Heart right ventricle (tissue), 16 donors: ENCODE measurements at regions not wholly inside any gene's neighbourhood (a gene's known extent, or its start where the extent isn't known, plus 50 kb on each side); places are given as distances from the start of the nearest gene placed in this dataset.

Experiments used
- ATAC-seq, 8 donors: fragments of 200-7000 bp; cut with Tn5 transposase; one replicate each; pipeline ENCODE4 v1.9.1; 2020; ENCODE audit warnings: mild to moderate bottlenecking in 8 of 8, moderate library complexity in 8 of 8, moderate number of reproducible peaks in 1 of 8
- DNase-seq, 2 donors: peaks; one replicate each; pipeline ENCODE4 v3.0.0-alpha.2; 2020
- H3K27ac ChIP-seq, 10 donors: fragments of 200-600 bp; sonication (generic) in 2 of 10; one replicate each; pipeline versions ENCODE4 v1.5.0 to v1.8.0; 2020 to 2022; ENCODE audit warnings: mild to moderate bottlenecking in 3 of 10
- H3K27me3 ChIP-seq, 7 donors: fragments of 200-600 bp; one replicate each; pipeline ENCODE4 v1.8.0; 2021 to 2022; ENCODE audit warnings: mild to moderate bottlenecking in 2 of 7
- H3K36me3 ChIP-seq, 9 donors: fragments of 200-600 bp; sonication (generic) in 1 of 9; one replicate each; pipeline versions ENCODE4 v1.5.0 to v1.8.0; 2020 to 2022; ENCODE audit warnings: mild to moderate bottlenecking in 2 of 9
- H3K4me1 ChIP-seq, 9 donors: fragments of 200-600 bp; sonication (generic) in 1 of 9; one replicate each; pipeline versions ENCODE4 v1.5.0 to v1.8.0; 2020 to 2022; ENCODE audit warnings: mild to moderate bottlenecking in 4 of 9
- H3K4me3 ChIP-seq, 10 donors: fragments of 200-600 bp; sonication (generic) in 2 of 10; one replicate each; pipeline versions ENCODE4 v1.5.0 to v1.8.0; 2020 to 2022; ENCODE audit warnings: mild to moderate bottlenecking in 7 of 10, moderate library complexity in 2 of 10
- H3K9me3 ChIP-seq, 11 donors: fragments of 200-600 bp in 10 of 11; sonication (generic) in 2 of 11; one replicate each; pipeline versions ENCODE4 v1.5.0 to v1.8.0; 2013 to 2022; ENCODE audit warnings: mild to moderate bottlenecking in 2 of 11, control low read depth in 1 of 11, moderate library complexity in 1 of 11
- CTCF ChIP-seq, 9 donors: fragments of 200-600 bp; sonication (generic) in 2 of 9; IDR thresholded peaks; one replicate each; pipeline versions ENCODE4 v1.5.0 to v1.8.0; 2021 to 2022; ENCODE audit warnings: antibody characterized with exemption in 9 of 9, mild to moderate bottlenecking in 5 of 9, moderate library complexity in 1 of 9
- WGBS, 2 donors: extraction: QIAGEN DNeasy Blood & Tissue Kit; methylation state at CpG; one replicate each; pipeline ENCODE4 v1.1.7; 2013; ENCODE audit warnings: inconsistent platforms in 1 of 2; 5-methylcytosine and 5-hydroxymethylcytosine counted together
- intact Hi-C, 10 donors: fragments of 100-400 bp; cut with DNase I; formaldehyde crosslinking; loops; one replicate each; pipeline versions ENCODE4 v1.11.1 to v1.14.2; 2022
- donor health status: Arrhythmogenic right ventricular cardiomyopathy.
- donor health status: ischemic (EF 13 %, LVEDD 7.1; RV severe dilation, severe dysfunction).
- donor health status: healthy with polysubstance abuse.
- donor health status: DM: no; HTN: yes; CAD: no.
- donor health status: DM: no; HTN: no; CAD: no.
- donor health status: ischemic (EF 25% LVEDD 6.9; RV normal size, moderate dysfunction).
- donor health status: ischemic (EF 25% LVEDD 5.7; RV mildly dilated, moderate dysfunction).
- donor health status: healthy.
- donor health status: DM: yes; HTN: yes; CAD: no.
- donor health status: Ischemic cardiomyopathy.
- donor health status: ischemic (EF 35%, LVEDD 5.7; RV mildly dilated, moderate dysfunction).
- donor health status: nonischemic (EF 11% LVEDD 7.7; RV severe dilation, severe dysfunction).
- donor health status: DM: yes; HTN: yes; CAD: no.
- donor health status: PGD.
- donor health status: ischemic (EF 29% LVEDD 5.4; RV normal size, mild dysfunction).
- donor health status: nonischemic (EF 23%, LVEDD 6.1; RV moderate dilation, normal function).

GRCh38 chr4:14880805-14881204 is 121.5 kb upstream of the CPEB2 start:
- Histone ChIP-seq H3K36me3 (no peaks in the 10 kb centered on the region), H3K9me3 (no peaks in the 10 kb centered on the region), H3K4me1 (peaks cover 0 to 22% (median 16%) of the 10 kb centered on the region in 9 donors), H3K27ac (no peak overlapping the region), H3K4me3 (no peak overlapping the region), H3K27me3 (no peaks in the 10 kb centered on the region)
- TF ChIP-seq CTCF (IDR thresholded peaks at IDR 0.05), result no peak
- ATAC-seq (no peak), DNase-seq (no peak)
- intact Hi-C loops, result no loop called here
- 86 to 87% methylated on average over 2 of the region's 2 CpGs for WGBS, 2 donors

- intact Hi-C loops, result no loop called here
- WGBS, 2 donors, result 87 to 91% methylated on average over 3 of the region's 3 CpGs
- no peaks in the 10 kb centered on the region for H3K27me3 ChIP-seq
Measured at GRCh38 chr4:14883166-14883565, 119.1 kb upstream of the CPEB2 start.

GRCh38 chr4:14883661-14884060 is 118.6 kb upstream of the CPEB2 start:
- intact Hi-C loops, result no loop called here
- no peak for TF ChIP-seq CTCF (IDR thresholded peaks at IDR 0.05)
- H3K4me1 ChIP-seq, result peaks cover 0 to 2% (median 0%) of the 10 kb centered on the region in 9 donors
- no peaks in the 10 kb centered on the region for H3K36me3 ChIP-seq
- ATAC-seq (no peak), DNase-seq (no peak)
- H3K27me3 ChIP-seq, result no peaks in the 10 kb centered on the region
- 75 to 78% methylated on average over 1 of the region's 1 CpG for WGBS, 2 donors
- no peaks in the 10 kb centered on the region for H3K9me3 ChIP-seq
- H3K4me3 ChIP-seq, result no peak overlapping the region
- H3K27ac ChIP-seq, result no peak overlapping the region

More at GRCh38 chr4:14883166-14883565, 119.1 kb upstream of the CPEB2 start:
- no peak overlapping the region for H3K27ac ChIP-seq
- ATAC-seq (no peak), DNase-seq (no peak)
- H3K9me3 ChIP-seq, result no peaks in the 10 kb centered on the region
- no peak for TF ChIP-seq CTCF (IDR thresholded peaks at IDR 0.05)
- H3K36me3 ChIP-seq, result no peaks in the 10 kb centered on the region
- H3K4me1 ChIP-seq, result peaks cover 0 to 7% (median under 1%) of the 10 kb centered on the region in 9 donors
- H3K4me3 ChIP-seq, result no peak overlapping the region

GRCh38 chr4:14887842-14888433 is 114.3 kb upstream of the CPEB2 start:
- DNase-seq (no peak), ATAC-seq (no peak)
- H3K4me1 ChIP-seq, result no peaks in the 10 kb centered on the region
- no peak overlapping the region for H3K27ac ChIP-seq
- H3K27me3 ChIP-seq, result no peaks in the 10 kb centered on the region
- H3K36me3 ChIP-seq, result no peaks in the 10 kb centered on the region
- intact Hi-C loops, result no loop called here
- H3K9me3 ChIP-seq, result no peaks in the 10 kb centered on the region
- TF ChIP-seq CTCF (IDR thresholded peaks at IDR 0.05), result no peak
- WGBS, 2 donors, result 79 to 82% methylated on average over 9 of the region's 9 CpGs
- H3K4me3 ChIP-seq, result no peak overlapping the region
